Ovary (tissue), 7 donors: ENCODE measurements at regions not wholly inside any gene's neighbourhood (a gene's known extent, or its start where the extent isn't known, plus 50 kb on each side); places are given as distances from the start of the nearest gene placed in this dataset.

ENCODE experiments used
- DNase-seq, 5 donors: peaks; one replicate each; pipeline ENCODE4 v3.0.0-alpha.2; 2019 to 2020
- H3K27ac ChIP-seq, 2 donors: fragments of 200-600 bp; one replicate each; pipeline versions ENCODE4 v1.5.1 to v1.8.0; 2019 to 2022
- H3K27me3 ChIP-seq: fragments of 200-600 bp; one replicate; pipeline ENCODE4 v1.8.0; 2022
- H3K36me3 ChIP-seq: fragments of 200-600 bp; sonication (generic); one replicate; pipeline ENCODE4 v1.5.1; 2019
- H3K4me1 ChIP-seq: one replicate; pipeline ENCODE4 v1.8.1; 2013; ENCODE audit warnings: mild to moderate bottlenecking, moderate library complexity; ENCODE audit not compliant: insufficient read depth
- H3K4me3 ChIP-seq: fragments of 200-600 bp; sonication (generic); one replicate; pipeline ENCODE4 v1.5.1; 2017
- H3K9me3 ChIP-seq, 2 donors: fragments of 200-600 bp in 1 of 2; sonication (generic) in 1 of 2; one replicate each; pipeline versions ENCODE4 v1.5.1 to v1.8.1; 2013 to 2019; ENCODE audit warnings: mild to moderate bottlenecking in 1 of 2, moderate library complexity in 1 of 2
- EP300 ChIP-seq: sonication (generic); formaldehyde crosslinking; IDR thresholded peaks from one replicate; pipeline ENCODE4 v1.6.1; 2017; ENCODE audit warnings: antibody characterized with exemption
- POLR2A ChIP-seq: fragments of 450-650 bp; IDR thresholded peaks from one replicate; pipeline ENCODE4 v1.6.1; 2017; ENCODE audit warnings: antibody characterized with exemption, mild to moderate bottlenecking, moderate library complexity
- WGBS, 3 donors: extraction: QIAGEN DNeasy Blood & Tissue Kit in 1 of 3; methylation state at CpG; one replicate each; pipeline versions ENCODE4 v1.1.5 to v1.1.7; 2013 to 2017; 5-methylcytosine and 5-hydroxymethylcytosine counted together
- intact Hi-C, 4 donors: fragments of 100-400 bp; cut with DNase I; formaldehyde crosslinking; loops; one replicate each; pipeline versions ENCODE4 v1.11.0 to v1.15.1; 2022 to 2023
- TF ChIP-seq, protein P1 (sequence below), 3 donors: fragments of 450-650 bp in 2 of 3; fragments of 200-600 bp in 1 of 3; IDR thresholded peaks; one replicate each; pipeline versions ENCODE4 v1.5.1 to v1.8.0; 2016 to 2022; ENCODE audit warnings: antibody characterized with exemption in 3 of 3, mild to moderate bottlenecking in 1 of 3
- donor health status: DM: no; HTN: no; CAD: no; lungs with moderate emphysema.
- donor health status: DM: no; HTN: no; CAD: no.
- donor health status: Bipolar disorder and iron deficiency.
- donor health status: DM: no; HTN: no; CAD: no.
- donor health status: DM: yes; HTN: yes; CAD: no.

DNA sequence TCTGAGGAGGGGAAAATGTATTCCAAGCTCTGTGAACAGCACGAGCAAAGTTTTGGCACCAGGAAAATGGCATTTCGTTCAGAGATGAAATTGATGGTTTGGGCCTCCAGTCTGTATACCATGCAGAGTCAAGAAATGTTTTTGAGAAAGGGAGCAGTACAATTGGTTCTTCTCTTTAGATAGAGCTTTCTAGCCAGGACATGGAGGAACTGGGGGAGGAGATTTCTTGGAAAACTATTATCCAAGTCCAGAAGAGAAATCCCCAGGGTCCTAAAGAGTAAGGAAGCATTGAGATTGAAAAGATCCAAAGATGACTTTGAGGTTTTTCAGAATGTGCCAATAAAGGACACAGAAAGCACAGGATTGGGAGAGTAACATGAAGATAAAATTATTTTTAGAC is 432.4 kb downstream of the TNS1 start:
- Histone ChIP-seq H3K27me3 (no peaks in the 10 kb centered on the region), H3K9me3 (no peaks in the 10 kb centered on the region), H3K36me3 (no peaks in the 10 kb centered on the region), H3K4me1 (no peaks in the 10 kb centered on the region), H3K27ac (no peak overlapping the region), H3K4me3 (no peak overlapping the region)
- TF ChIP-seq EP300 (no peak), POLR2A (no peak)
- TF ChIP-seq, protein P1, sequence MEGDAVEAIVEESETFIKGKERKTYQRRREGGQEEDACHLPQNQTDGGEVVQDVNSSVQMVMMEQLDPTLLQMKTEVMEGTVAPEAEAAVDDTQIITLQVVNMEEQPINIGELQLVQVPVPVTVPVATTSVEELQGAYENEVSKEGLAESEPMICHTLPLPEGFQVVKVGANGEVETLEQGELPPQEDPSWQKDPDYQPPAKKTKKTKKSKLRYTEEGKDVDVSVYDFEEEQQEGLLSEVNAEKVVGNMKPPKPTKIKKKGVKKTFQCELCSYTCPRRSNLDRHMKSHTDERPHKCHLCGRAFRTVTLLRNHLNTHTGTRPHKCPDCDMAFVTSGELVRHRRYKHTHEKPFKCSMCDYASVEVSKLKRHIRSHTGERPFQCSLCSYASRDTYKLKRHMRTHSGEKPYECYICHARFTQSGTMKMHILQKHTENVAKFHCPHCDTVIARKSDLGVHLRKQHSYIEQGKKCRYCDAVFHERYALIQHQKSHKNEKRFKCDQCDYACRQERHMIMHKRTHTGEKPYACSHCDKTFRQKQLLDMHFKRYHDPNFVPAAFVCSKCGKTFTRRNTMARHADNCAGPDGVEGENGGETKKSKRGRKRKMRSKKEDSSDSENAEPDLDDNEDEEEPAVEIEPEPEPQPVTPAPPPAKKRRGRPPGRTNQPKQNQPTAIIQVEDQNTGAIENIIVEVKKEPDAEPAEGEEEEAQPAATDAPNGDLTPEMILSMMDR (IDR thresholded peaks at IDR 0.05) = no peak
- 54 to 92% (median 91%) methylated on average over 2 of the region's 2 CpGs for WGBS, 3 donors
- no peak for DNase-seq
- intact Hi-C loops = no loop called here

DNA sequence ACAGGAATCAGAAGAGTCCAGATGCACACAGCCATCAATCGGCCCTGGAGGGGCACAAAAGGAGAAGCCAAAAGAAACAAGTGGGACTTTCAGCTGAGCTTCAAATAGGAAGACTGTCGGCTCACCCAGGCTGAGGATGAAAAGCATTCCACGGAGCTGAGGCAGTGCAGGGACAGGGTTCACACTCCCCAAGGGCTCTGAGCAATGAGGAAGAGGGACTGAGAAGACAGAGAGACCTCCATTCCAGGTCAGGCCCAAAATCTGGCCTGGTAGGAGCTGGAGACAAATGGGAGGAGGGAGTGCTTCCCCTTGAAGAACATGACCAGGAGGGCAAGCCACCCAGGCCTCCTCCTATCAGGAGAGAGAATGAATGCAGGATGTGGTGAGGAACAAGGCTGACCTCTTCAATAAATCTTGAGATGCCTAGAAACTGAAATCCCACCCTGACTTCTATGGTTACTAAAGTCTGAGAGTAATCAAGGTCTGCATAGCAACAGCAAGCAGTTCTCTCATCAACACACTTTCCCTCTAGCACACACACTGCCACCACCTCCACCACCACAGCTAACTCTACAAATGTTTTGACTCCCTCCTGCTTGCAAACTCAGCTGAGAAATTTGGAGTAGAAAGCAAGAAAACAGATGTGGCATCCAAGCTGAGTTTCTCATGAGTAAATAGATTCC is 434.4 kb downstream of the TNS1 start:
- TF ChIP-seq EP300 = no peak
- TF ChIP-seq, protein P1 (IDR thresholded peaks at IDR 0.05) = no peak
- TF ChIP-seq POLR2A = no peak
- intact Hi-C loops = no loop called here
- Histone ChIP-seq H3K9me3 (no peaks in the 10 kb centered on the region), H3K4me3 (no peak overlapping the region), H3K27ac (no peak overlapping the region), H3K4me1 (no peaks in the 10 kb centered on the region), H3K36me3 (no peaks in the 10 kb centered on the region), H3K27me3 (no peaks in the 10 kb centered on the region)
- no peak for DNase-seq
- WGBS, 3 donors = 28 to 59% (median 37%) methylated on average over 3 of the region's 3 CpGs

DNA sequence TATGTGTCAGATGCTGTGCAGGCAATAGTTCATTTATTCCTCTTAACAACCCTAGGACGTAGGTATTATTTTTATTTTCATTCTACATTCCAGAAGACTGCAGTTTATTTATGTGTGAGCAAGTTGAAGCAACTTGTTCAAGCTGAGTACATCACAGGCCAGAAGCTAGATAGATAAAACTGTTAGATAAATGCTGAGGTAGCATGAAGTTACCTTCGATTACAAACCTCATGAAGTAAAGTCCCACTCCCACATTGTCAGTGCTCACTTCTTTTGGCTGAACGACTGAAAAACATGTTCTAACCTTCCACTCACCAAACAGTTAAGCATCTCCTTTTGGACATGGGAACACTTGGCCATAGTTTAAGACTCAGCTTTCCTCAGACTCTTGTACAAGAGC is 439.2 kb downstream of the TNS1 start:
- no peak for DNase-seq
- no peaks in the 10 kb centered on the region for H3K36me3 ChIP-seq
- WGBS, 3 donors = 46 to 54% (median 51%) methylated on average over 3 of the region's 3 CpGs
- no peaks in the 10 kb centered on the region for H3K27me3 ChIP-seq
- intact Hi-C loops = no loop called here
- no peaks in the 10 kb centered on the region for H3K9me3 ChIP-seq
- no peaks in the 10 kb centered on the region for H3K4me1 ChIP-seq
- TF ChIP-seq EP300 (no peak), POLR2A (no peak)
- TF ChIP-seq, protein P1 (IDR thresholded peaks at IDR 0.05) = no peak
- H3K27ac ChIP-seq = no peak overlapping the region
- no peak overlapping the region for H3K4me3 ChIP-seq

DNA sequence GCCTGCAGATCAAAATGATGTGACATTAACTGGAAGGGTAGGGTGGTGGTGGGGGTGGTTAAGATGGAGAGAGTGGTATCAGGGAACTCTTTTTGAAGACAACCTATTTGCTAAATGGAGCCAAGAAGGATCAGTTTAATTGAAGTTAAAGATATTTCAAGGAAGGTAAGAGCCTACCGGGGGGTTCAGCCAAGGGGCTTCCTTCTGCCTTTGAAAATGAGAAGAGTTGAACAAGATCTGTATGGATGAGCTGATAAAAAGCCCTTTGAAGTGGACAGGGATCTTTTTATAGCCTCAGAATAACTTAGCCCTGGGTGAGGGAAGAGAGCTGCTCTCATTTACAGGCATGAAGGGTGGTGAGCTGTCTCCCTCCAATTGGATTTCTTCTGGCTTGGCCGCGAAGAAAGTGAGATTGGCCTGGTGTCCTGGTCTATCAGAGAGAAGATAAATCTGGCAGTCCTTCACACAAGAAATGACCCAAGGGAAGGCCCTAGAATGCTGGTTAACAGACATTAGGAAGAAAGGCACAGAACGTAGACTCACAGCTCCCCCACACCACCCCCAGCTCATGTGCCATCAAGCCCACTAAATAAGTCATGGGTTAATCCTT is 439.8 kb downstream of the TNS1 start:
- WGBS, 3 donors = 52 to 60% (median 56%) methylated on average over 4 of the region's 4 CpGs
- H3K4me3 ChIP-seq = no peak overlapping the region
- peak in 2 of 5 donors; percentile 42 to 45 for DNase-seq
- H3K36me3 ChIP-seq = no peaks in the 10 kb centered on the region
- H3K4me1 ChIP-seq = no peaks in the 10 kb centered on the region
- no peaks in the 10 kb centered on the region for H3K27me3 ChIP-seq
- H3K27ac ChIP-seq = no peak overlapping the region
- intact Hi-C loops = no loop called here
- TF ChIP-seq, protein P1 (IDR thresholded peaks at IDR 0.05) = no peak
- TF ChIP-seq EP300 = no peak
- TF ChIP-seq POLR2A = no peak
- no peaks in the 10 kb centered on the region for H3K9me3 ChIP-seq
